ENCODE measurements at regions not wholly inside any gene's neighbourhood (a gene's known extent, or its start where the extent isn't known, plus 50 kb on each side); places are given as distances from the start of the nearest gene placed in this dataset.

GRCh38 chr9:90013778-90014177 is 409.0 kb downstream of the GADD45G start:
- POLR2A ChIA-PET = no interaction called here

GRCh38 chr9:90014421-90014820 is 409.6 kb downstream of the GADD45G start:
- Histone ChIP-seq H3K9me3 (replicated peaks; ENCODE audit: control insufficient read depth, insufficient read depth, low read length) (no peaks in the 10 kb centered on the region), H3K36me3 (ENCODE audit: control insufficient read depth in 2 of 2, insufficient read depth in 2 of 2, low read length in 1 of 2) (no peaks in the 10 kb centered on the region), H3K27me3 (replicated peaks in 1 of 2; ENCODE audit: control insufficient read depth in 2 of 2, insufficient read depth in 2 of 2, low read length in 1 of 2) (no peaks in the 10 kb centered on the region), H3K9ac (ENCODE audit: control insufficient read depth, insufficient read depth, low read length) (no peak overlapping the region), H3K4me2 (ENCODE audit: control insufficient read depth, insufficient read depth) (no peak overlapping the region), H3K4me3 (no peak overlapping the region), H3K27ac (ENCODE audit: control insufficient read depth, insufficient read depth) (no peak overlapping the region), H2AFZ (ENCODE audit: control insufficient read depth, low read depth, low read length) (no peak overlapping the region), H4K20me1 (ENCODE audit: control insufficient read depth, insufficient read depth) (no peaks in the 10 kb centered on the region), H3K4me1 (ENCODE audit: control insufficient read depth, insufficient read depth, low read length) (no peaks in the 10 kb centered on the region), H3K79me2 (ENCODE audit: control insufficient read depth, insufficient read depth, low read length) (no peaks in the 10 kb centered on the region)
- DNase-seq (ENCODE audit: low read depth, low spot score) (no peak), FAIRE-seq (no peak), ATAC-seq (no peak)
- RAD21 ChIA-PET (ENCODE audit: unreplicated experiment) = no interaction called here
- CTCF ChIA-PET = no interaction called here
- BruUV-seq (replicated peaks) = no TSS peak
- 47% methylated on average over 9 of the region's 9 CpGs for WGBS (ENCODE audit: insufficient coverage, insufficient replicate concordance, low lambda C conversion rate, missing lambda C conversion rate)
- in situ Hi-C loops (cut with MboI) = no loop called here
- POLR2A ChIA-PET = no interaction called here
- SMC1A ChIA-PET (ENCODE audit: uncharacterized antibody, unreplicated experiment) = no interaction called here
- intact Hi-C loops (cut with micrococcal nuclease; ENCODE audit: unreplicated experiment) = no loop called here
- TF ChIP-seq NR2C2 (IDR thresholded peaks at IDR 0.05; ENCODE audit: borderline replicate concordance, control insufficient read depth, insufficient read length, low read depth) (no peak), CHD4 (IDR thresholded peaks at IDR 0.05) (no peak), MTA2 (IDR thresholded peaks at IDR 0.05; ENCODE audit: low read depth) (no peak), NFYA (IDR thresholded peaks at IDR 0.05; ENCODE audit: borderline replicate concordance, low read depth, low read length) (no peak), CBFB (IDR thresholded peaks at IDR 0.05; ENCODE audit: low read depth) (no peak), ATF3 (IDR thresholded peaks at IDR 0.05; ENCODE audit: borderline replicate concordance, extremely low read depth, low read depth, low read length) (no peak)
- TF ChIP-seq, protein P1, sequence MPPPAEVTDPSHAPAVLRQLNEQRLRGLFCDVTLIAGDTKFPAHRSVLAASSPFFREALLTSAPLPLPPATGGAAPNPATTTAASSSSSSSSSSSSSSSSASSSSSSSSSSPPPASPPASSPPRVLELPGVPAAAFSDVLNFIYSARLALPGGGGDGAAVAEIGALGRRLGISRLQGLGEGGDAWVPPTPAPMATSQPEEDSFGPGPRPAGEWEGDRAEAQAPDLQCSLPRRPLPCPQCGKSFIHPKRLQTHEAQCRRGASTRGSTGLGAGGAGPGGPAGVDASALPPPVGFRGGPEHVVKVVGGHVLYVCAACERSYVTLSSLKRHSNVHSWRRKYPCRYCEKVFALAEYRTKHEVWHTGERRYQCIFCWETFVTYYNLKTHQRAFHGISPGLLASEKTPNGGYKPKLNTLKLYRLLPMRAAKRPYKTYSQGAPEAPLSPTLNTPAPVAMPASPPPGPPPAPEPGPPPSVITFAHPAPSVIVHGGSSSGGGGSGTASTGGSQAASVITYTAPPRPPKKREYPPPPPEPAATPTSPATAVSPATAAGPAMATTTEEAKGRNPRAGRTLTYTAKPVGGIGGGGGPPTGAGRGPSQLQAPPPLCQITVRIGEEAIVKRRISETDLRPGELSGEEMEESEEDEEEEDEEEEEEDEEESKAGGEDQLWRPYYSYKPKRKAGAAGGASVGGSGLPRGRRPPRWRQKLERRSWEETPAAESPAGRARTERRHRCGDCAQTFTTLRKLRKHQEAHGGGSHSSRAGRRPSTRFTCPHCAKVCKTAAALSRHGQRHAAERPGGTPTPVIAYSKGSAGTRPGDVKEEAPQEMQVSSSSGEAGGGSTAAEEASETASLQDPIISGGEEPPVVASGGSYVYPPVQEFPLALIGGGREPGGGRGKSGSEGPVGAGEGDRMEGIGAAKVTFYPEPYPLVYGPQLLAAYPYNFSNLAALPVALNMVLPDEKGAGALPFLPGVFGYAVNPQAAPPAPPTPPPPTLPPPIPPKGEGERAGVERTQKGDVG (CRISPR knock-in tag; IDR thresholded peaks at IDR 0.05) = no peak
- TF ChIP-seq, protein P2, sequence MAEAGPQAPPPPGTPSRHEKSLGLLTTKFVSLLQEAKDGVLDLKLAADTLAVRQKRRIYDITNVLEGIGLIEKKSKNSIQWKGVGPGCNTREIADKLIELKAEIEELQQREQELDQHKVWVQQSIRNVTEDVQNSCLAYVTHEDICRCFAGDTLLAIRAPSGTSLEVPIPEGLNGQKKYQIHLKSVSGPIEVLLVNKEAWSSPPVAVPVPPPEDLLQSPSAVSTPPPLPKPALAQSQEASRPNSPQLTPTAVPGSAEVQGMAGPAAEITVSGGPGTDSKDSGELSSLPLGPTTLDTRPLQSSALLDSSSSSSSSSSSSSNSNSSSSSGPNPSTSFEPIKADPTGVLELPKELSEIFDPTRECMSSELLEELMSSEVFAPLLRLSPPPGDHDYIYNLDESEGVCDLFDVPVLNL (IDR thresholded peaks at IDR 0.05; ENCODE audit: low read depth, low read length) = no peak
- TF ChIP-seq, protein P3, sequence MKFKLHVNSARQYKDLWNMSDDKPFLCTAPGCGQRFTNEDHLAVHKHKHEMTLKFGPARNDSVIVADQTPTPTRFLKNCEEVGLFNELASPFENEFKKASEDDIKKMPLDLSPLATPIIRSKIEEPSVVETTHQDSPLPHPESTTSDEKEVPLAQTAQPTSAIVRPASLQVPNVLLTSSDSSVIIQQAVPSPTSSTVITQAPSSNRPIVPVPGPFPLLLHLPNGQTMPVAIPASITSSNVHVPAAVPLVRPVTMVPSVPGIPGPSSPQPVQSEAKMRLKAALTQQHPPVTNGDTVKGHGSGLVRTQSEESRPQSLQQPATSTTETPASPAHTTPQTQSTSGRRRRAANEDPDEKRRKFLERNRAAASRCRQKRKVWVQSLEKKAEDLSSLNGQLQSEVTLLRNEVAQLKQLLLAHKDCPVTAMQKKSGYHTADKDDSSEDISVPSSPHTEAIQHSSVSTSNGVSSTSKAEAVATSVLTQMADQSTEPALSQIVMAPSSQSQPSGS (IDR thresholded peaks at IDR 0.05; ENCODE audit: low read length) = no peak

More at GRCh38 chr9:90013778-90014177, 409.0 kb downstream of the GADD45G start:
- DNase-seq (ENCODE audit: low read depth, low spot score) (no peak), FAIRE-seq (no peak), ATAC-seq (no peak)
- WGBS (ENCODE audit: insufficient coverage, insufficient replicate concordance, low lambda C conversion rate, missing lambda C conversion rate) = 41% methylated on average over 8 of the region's 8 CpGs
- Histone ChIP-seq H2AFZ (ENCODE audit: control insufficient read depth, low read depth, low read length) (no peak overlapping the region), H3K4me3 (no peak overlapping the region), H3K79me2 (ENCODE audit: control insufficient read depth, insufficient read depth, low read length) (no peaks in the 10 kb centered on the region), H3K36me3 (ENCODE audit: control insufficient read depth in 2 of 2, insufficient read depth in 2 of 2, low read length in 1 of 2) (no peaks in the 10 kb centered on the region), H3K9me3 (replicated peaks; ENCODE audit: control insufficient read depth, insufficient read depth, low read length) (no peaks in the 10 kb centered on the region), H3K27ac (ENCODE audit: control insufficient read depth, insufficient read depth) (no peak overlapping the region), H3K9ac (ENCODE audit: control insufficient read depth, insufficient read depth, low read length) (no peak overlapping the region), H3K4me2 (ENCODE audit: control insufficient read depth, insufficient read depth) (no peak overlapping the region), H3K4me1 (ENCODE audit: control insufficient read depth, insufficient read depth, low read length) (no peaks in the 10 kb centered on the region), H4K20me1 (ENCODE audit: control insufficient read depth, insufficient read depth) (no peaks in the 10 kb centered on the region), H3K27me3 (replicated peaks in 1 of 2; ENCODE audit: control insufficient read depth in 2 of 2, insufficient read depth in 2 of 2, low read length in 1 of 2) (no peaks in the 10 kb centered on the region)
- intact Hi-C loops (cut with micrococcal nuclease; ENCODE audit: unreplicated experiment) (no loop called here), in situ Hi-C loops (cut with MboI) (no loop called here)
- ChIA-PET CTCF (no interaction called here), RAD21 (ENCODE audit: unreplicated experiment) (no interaction called here), SMC1A (ENCODE audit: uncharacterized antibody, unreplicated experiment) (no interaction called here)
- BruUV-seq (replicated peaks) = no TSS peak
- no peak for TF ChIP-seq EED (IDR thresholded peaks at IDR 0.05; ENCODE audit: low read depth)
